ENCODE measurements at regions not wholly inside any gene's neighbourhood (a gene's known extent, or its start where the extent isn't known, plus 50 kb on each side); places are given as distances from the start of the nearest gene placed in this dataset.

DNA sequence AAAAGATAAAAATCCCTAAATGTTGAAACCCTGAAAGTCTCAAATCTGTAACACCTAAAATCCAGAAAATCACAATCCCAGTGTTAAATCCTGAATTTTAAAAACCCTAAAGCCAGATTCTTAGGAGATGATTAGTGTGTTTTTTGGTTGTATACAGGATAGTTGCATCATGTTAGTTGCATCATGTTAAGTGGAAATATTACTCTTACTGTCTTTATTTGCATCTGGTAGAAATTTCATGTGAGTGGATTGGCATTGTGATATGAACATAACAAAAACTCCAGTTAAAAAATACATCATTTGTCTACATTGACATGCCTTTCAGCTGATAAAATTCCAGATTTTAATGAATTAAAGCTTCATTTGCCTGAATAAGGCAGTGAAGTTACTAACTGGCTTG lies 683.1 kb upstream of the ACVR2A start:
- no peak for TF ChIP-seq ISL1 (CRISPR knock-in tag; IDR thresholded peaks at IDR 0.05)
- TF ChIP-seq, protein P1, sequence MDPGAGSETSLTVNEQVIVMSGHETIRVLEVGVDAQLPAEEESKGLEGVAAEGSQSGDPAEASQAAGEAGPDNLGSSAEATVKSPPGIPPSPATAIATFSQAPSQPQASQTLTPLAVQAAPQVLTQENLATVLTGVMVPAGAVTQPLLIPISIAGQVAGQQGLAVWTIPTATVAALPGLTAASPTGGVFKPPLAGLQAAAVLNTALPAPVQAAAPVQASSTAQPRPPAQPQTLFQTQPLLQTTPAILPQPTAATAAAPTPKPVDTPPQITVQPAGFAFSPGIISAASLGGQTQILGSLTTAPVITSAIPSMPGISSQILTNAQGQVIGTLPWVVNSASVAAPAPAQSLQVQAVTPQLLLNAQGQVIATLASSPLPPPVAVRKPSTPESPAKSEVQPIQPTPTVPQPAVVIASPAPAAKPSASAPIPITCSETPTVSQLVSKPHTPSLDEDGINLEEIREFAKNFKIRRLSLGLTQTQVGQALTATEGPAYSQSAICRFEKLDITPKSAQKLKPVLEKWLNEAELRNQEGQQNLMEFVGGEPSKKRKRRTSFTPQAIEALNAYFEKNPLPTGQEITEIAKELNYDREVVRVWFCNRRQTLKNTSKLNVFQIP (CRISPR knock-in tag; IDR thresholded peaks at IDR 0.05; ENCODE audit: borderline replicate concordance, low read depth), result no peak
- no peak for TF ChIP-seq PATZ1 (CRISPR knock-in tag; IDR thresholded peaks at IDR 0.05; ENCODE audit: borderline replicate concordance)
- no peak for TF ChIP-seq OSR1 (CRISPR knock-in tag; IDR thresholded peaks at IDR 0.05)
- TF ChIP-seq, protein P2, sequence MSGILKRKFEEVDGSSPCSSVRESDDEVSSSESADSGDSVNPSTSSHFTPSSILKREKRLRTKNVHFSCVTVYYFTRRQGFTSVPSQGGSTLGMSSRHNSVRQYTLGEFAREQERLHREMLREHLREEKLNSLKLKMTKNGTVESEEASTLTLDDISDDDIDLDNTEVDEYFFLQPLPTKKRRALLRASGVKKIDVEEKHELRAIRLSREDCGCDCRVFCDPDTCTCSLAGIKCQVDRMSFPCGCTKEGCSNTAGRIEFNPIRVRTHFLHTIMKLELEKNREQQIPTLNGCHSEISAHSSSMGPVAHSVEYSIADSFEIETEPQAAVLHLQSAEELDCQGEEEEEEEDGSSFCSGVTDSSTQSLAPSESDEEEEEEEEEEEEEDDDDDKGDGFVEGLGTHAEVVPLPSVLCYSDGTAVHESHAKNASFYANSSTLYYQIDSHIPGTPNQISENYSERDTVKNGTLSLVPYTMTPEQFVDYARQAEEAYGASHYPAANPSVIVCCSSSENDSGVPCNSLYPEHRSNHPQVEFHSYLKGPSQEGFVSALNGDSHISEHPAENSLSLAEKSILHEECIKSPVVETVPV (CRISPR knock-in tag; IDR thresholded peaks at IDR 0.05), result no peak
- no peak for TF ChIP-seq ZFP3 (CRISPR knock-in tag; IDR thresholded peaks at IDR 0.05)
- TF ChIP-seq TCF4 (CRISPR knock-in tag; IDR thresholded peaks at IDR 0.05; ENCODE audit: borderline replicate concordance), result no peak
- TF ChIP-seq CREB5 (CRISPR knock-in tag; IDR thresholded peaks at IDR 0.05; ENCODE audit: low read depth), result no peak
- TF ChIP-seq SNAI2 (CRISPR knock-in tag; IDR thresholded peaks at IDR 0.05), result no peak
- TF ChIP-seq TSHZ2 (CRISPR knock-in tag; IDR thresholded peaks at IDR 0.05), result no peak
- no peak for TF ChIP-seq CSDC2 (CRISPR knock-in tag; IDR thresholded peaks at IDR 0.05)
- TF ChIP-seq BACH2 (CRISPR knock-in tag; IDR thresholded peaks at IDR 0.05; ENCODE audit: borderline replicate concordance), result no peak
- TF ChIP-seq ZFP30 (CRISPR knock-in tag; IDR thresholded peaks at IDR 0.05), result no peak
